BJ (cell line): ENCODE measurements at regions not wholly inside any gene's neighbourhood (a gene's known extent, or its start where the extent isn't known, plus 50 kb on each side); places are given as distances from the start of the nearest gene placed in this dataset.

Experiments
- CTCF ChIA-PET: fragments of 350-600 bp; formaldehyde crosslinking; extraction: SDS; loops from one replicate; lab custom pipeline; 2021; ENCODE audit warnings: antibody characterized with exemption, inconsistent platforms; lab: Yijun Ruan, JAX
- POLR2A ChIA-PET: fragments of 300-600 bp; sonication (Branson Sonifier 250); formaldehyde crosslinking; extraction: SDS; loops from one replicate; lab custom pipeline; 2021; ENCODE audit warnings: antibody characterized with exemption; lab: Charles Lee
- DNase-seq: peaks from one replicate; pipeline ENCODE4 v3.0.0-alpha.2; 2011; ENCODE audit warnings: low read depth
- H3K27me3 ChIP-seq: 2 replicates; pipeline ENCODE4 v1.6.0; 2011; ENCODE audit warnings: low read length; ENCODE audit not compliant: control insufficient read depth, insufficient read depth
- H3K36me3 ChIP-seq: 2 replicates; pipeline ENCODE4 v1.5.1; 2011; ENCODE audit warnings: low read length; ENCODE audit not compliant: control insufficient read depth, insufficient read depth
- H3K4me3 ChIP-seq: 2 replicates; pipeline ENCODE4 v1.5.1; 2011; ENCODE audit warnings: low read depth, mild to moderate bottlenecking, control low read depth, low read length
- CTCF ChIP-seq: IDR thresholded peaks from 2 replicates; pipeline ENCODE4 v1.5.1; 2011; ENCODE audit warnings: low read depth, mild to moderate bottlenecking, control low read depth, inconsistent platforms, low read length, moderate library complexity; ENCODE audit not compliant: insufficient read depth

- no peak for DNase-seq
- CTCF ChIA-PET: no interaction called here
Measured at GRCh38 chr4:79497001-79497400, 89.0 kb upstream of the GK2 start.

GRCh38 chr4:79495447-79495846 lies 87.4 kb upstream of the GK2 start:
- H3K36me3 ChIP-seq: no peaks in the 10 kb centered on the region
- no peak for TF ChIP-seq CTCF
- no peak overlapping the region for H3K4me3 ChIP-seq
- ChIA-PET CTCF (no interaction called here), POLR2A (no interaction called here)
- no peak for DNase-seq
- no peaks in the 10 kb centered on the region for H3K27me3 ChIP-seq

More at GRCh38 chr4:79497001-79497400, 89.0 kb upstream of the GK2 start:
- Histone ChIP-seq H3K4me3 (no peak overlapping the region), H3K36me3 (no peaks in the 10 kb centered on the region), H3K27me3 (no peaks in the 10 kb centered on the region)
- POLR2A ChIA-PET: no interaction called here
- TF ChIP-seq CTCF: no peak

GRCh38 chr4:79492148-79492547 lies 84.1 kb upstream of the GK2 start:
- no peaks in the 10 kb centered on the region for H3K27me3 ChIP-seq
- no peak for TF ChIP-seq CTCF
- H3K36me3 ChIP-seq: no peaks in the 10 kb centered on the region
- DNase-seq: no peak
- ChIA-PET POLR2A (no interaction called here), CTCF (no interaction called here)
- no peak overlapping the region for H3K4me3 ChIP-seq

- no peak for TF ChIP-seq CTCF
- H3K4me3 ChIP-seq: no peak overlapping the region
- POLR2A ChIA-PET: no interaction called here
- no peak for DNase-seq
- no peaks in the 10 kb centered on the region for H3K36me3 ChIP-seq
- no peaks in the 10 kb centered on the region for H3K27me3 ChIP-seq
- CTCF ChIA-PET: no interaction called here
Measured at GRCh38 chr4:79489506-79489905, 81.5 kb upstream of the GK2 start.

- TF ChIP-seq CTCF: no peak
- Histone ChIP-seq H3K36me3 (no peaks in the 10 kb centered on the region), H3K27me3 (no peaks in the 10 kb centered on the region), H3K4me3 (no peak overlapping the region)
- DNase-seq: no peak
- CTCF ChIA-PET: no interaction called here
- POLR2A ChIA-PET: no interaction called here
Measured at GRCh38 chr4:79476196-79476595, 68.2 kb upstream of the GK2 start.
